ENCODE measurements at regions not wholly inside any gene's neighbourhood (a gene's known extent, or its start where the extent isn't known, plus 50 kb on each side); places are given as distances from the start of the nearest gene placed in this dataset.

DNA sequence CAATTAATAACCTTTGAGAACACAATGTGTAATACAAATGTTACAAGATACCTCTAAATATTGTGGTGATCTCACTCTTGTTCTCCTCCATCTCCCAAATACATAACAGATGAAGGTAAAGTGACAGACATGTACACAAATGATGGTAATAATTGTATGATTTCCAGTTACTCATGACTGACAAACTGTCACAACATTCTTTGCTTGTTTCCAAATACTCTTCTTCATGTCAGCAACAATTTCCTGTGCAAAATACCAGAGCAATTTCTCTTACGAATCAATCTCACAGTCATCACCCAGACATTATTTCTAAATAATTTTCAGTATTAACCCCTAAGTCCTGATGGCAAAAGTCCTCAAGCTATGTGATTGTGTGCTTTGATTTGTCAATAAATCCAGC lies 92.9 kb downstream of the RPS12 start:
- peaks cover 6% of the 10 kb centered on the region for H3K27me3 Mint-ChIP-seq
- H3K27ac Mint-ChIP-seq = no peak overlapping the region
- H3K9me3 Mint-ChIP-seq = no peaks in the 10 kb centered on the region
- no peaks in the 10 kb centered on the region for H3K36me3 Mint-ChIP-seq (ENCODE audit: low read depth)
- H3K4me1 Mint-ChIP-seq (ENCODE audit: low read depth) = no peaks in the 10 kb centered on the region
- ATAC-seq = no peak
- no peak for DNase-seq
- intact Hi-C loops (cut with micrococcal nuclease) = no loop called here
- POLR2A ChIA-PET = no interaction called here
- CTCF ChIA-PET = no interaction called here
- no peak for TF ChIP-seq CTCF (IDR thresholded peaks at IDR 0.05)
- no peak overlapping the region for H3K4me3 Mint-ChIP-seq

DNA sequence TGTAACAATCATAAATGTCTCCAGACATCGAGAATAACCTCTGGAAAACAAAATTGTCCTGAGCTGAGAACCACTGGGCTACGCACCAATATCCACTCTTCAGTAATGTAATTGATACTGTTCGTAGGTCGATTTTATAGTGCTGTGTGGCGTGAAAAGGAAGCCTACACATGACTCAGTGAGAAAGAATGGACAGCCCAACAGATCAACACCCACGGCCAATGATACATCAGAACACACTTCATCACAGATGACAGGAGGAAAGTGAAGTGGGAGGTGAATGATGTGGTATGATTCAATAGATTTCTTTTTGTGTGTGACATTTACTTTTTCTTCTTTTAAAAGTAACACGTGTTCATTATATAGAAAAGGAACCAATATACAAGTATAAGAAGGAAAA lies 93.5 kb downstream of the RPS12 start:
- H3K4me3 Mint-ChIP-seq = no peak overlapping the region
- DNase-seq (no peak), ATAC-seq (no peak)
- ChIA-PET POLR2A (no interaction called here), CTCF (interaction anchor here (1.1 kb wide), 1 partner anchor 11 kb away, joined by 3 read pairs; no protein-coding TSS in a partner anchor)
- no peak for TF ChIP-seq CTCF (IDR thresholded peaks at IDR 0.05)
- intact Hi-C loops (cut with micrococcal nuclease) = no loop called here
- H3K27ac Mint-ChIP-seq = no peak overlapping the region
- no peaks in the 10 kb centered on the region for H3K4me1 Mint-ChIP-seq (ENCODE audit: low read depth)
- peaks cover 6% of the 10 kb centered on the region for H3K27me3 Mint-ChIP-seq
- H3K9me3 Mint-ChIP-seq = no peaks in the 10 kb centered on the region
- H3K36me3 Mint-ChIP-seq (ENCODE audit: low read depth) = no peaks in the 10 kb centered on the region

GRCh38 chr6:132909742-132910141 lies 95.4 kb downstream of the RPS12 start:
- Mint-ChIP-seq H3K4me1 (ENCODE audit: low read depth) (no peaks in the 10 kb centered on the region), H3K36me3 (ENCODE audit: low read depth) (no peaks in the 10 kb centered on the region), H3K27me3 (peaks cover 6% of the 10 kb centered on the region), H3K9me3 (no peaks in the 10 kb centered on the region), H3K4me3 (no peak overlapping the region), H3K27ac (no peak overlapping the region)
- intact Hi-C loops (cut with micrococcal nuclease) = no loop called here
- ChIA-PET CTCF (interaction anchor here (1.0 kb wide), 1 partner anchor 53 kb away, joined by 3 read pairs; no protein-coding TSS in a partner anchor), POLR2A (no interaction called here)
- no peak for TF ChIP-seq CTCF (IDR thresholded peaks at IDR 0.05)
- no peak for DNase-seq
- ATAC-seq = no peak

- TF ChIP-seq CTCF (IDR thresholded peaks at IDR 0.05) = no peak
- DNase-seq (no peak), ATAC-seq (no peak)
- Mint-ChIP-seq H3K27ac (no peak overlapping the region), H3K4me3 (no peak overlapping the region), H3K9me3 (no peaks in the 10 kb centered on the region), H3K27me3 (peaks cover 3% of the 10 kb centered on the region), H3K4me1 (ENCODE audit: low read depth) (no peaks in the 10 kb centered on the region), H3K36me3 (ENCODE audit: low read depth) (no peaks in the 10 kb centered on the region)
- POLR2A ChIA-PET = no interaction called here
- CTCF ChIA-PET = interaction anchor here (0.7 kb wide), 1 partner anchor 24 kb away, joined by 3 read pairs; no protein-coding TSS in a partner anchor
- intact Hi-C loops (cut with micrococcal nuclease) = no loop called here
Measured at GRCh38 chr6:132910759-132911158, 96.4 kb downstream of the RPS12 start.

DNA sequence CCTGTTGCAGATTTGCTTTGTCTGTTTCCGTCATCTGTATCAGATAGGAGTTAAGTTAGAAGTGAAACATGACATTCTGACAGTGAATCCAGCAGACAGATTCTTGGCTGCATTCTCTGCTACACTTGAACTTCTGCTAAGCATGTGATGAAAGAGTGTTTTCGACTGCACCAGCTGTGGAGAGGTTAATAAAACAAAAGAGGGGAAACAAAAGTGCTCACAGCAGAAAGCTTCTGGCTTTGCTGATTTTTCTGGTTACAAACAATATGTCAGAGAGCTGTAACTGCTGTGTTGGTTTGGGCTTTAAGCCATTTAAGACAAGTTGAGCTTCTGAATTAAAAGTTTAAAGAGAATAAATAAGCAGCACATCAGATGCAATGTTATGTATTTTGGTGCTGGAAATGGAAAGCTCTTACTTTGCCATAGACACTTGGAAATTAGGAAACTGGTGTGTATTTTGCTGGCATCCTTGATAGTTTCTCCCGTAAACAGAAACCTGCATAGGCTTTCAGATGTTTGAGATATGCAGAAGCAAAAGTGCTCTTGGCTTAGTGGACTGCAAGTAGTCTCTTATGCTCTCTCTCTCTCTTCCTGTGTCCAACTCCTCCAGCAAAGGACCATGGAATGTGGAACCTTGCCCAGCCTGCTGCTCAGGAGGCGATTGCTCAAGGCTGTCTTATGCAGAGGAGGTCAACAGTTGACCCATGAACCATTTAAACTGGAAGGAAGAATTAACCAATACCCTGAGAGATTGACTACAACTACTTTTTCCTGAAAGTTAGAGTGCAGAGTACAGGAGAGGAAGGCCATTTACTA lies 104.9 kb downstream of the RPS12 start:
- H3K4me3 Mint-ChIP-seq = no peak overlapping the region
- no peak for ATAC-seq
- no peaks in the 10 kb centered on the region for H3K4me1 Mint-ChIP-seq (ENCODE audit: low read depth)
- intact Hi-C loops (cut with micrococcal nuclease) = no loop called here
- H3K27ac Mint-ChIP-seq = no peak overlapping the region
- H3K9me3 Mint-ChIP-seq = no peaks in the 10 kb centered on the region
- no peak for DNase-seq
- H3K27me3 Mint-ChIP-seq = peaks cover 13% of the 10 kb centered on the region
- CTCF ChIA-PET = interaction anchor here (1.0 kb wide), 1 partner anchor 11 kb away, joined by 3 read pairs; no protein-coding TSS in a partner anchor
- POLR2A ChIA-PET = no interaction called here
- no peaks in the 10 kb centered on the region for H3K36me3 Mint-ChIP-seq (ENCODE audit: low read depth)
- TF ChIP-seq CTCF (IDR thresholded peaks at IDR 0.05) = no peak

Data from activated CD8-positive, alpha-beta T cell treated with anti-CD3 and anti-CD28 coated beads for 36 hours (primary cell).